ENCODE measurements at regions not wholly inside any gene's neighbourhood (a gene's known extent, or its start where the extent isn't known, plus 50 kb on each side); places are given as distances from the start of the nearest gene placed in this dataset.

DNA sequence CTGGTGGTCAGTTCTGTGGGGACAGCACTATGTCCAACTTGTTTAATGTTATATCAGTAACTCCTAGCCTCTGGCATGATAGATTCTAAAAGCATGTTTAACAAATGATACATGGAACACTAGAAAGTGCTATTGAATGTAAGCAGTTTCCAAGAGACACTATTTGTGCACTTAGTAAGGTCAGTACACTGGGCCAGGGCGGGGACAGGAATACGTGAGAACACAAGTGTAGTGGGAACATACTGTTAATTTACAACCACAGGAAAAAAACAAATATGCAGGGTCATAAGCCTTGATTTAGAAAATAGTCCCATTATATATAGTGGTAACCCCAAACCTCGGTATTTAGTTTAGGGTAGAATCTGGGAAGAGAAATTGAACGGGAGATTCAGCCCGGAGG, 88.9 kb upstream of the SLC38A2 start:
- Histone ChIP-seq H3K9me3 (peaks cover 4% of the 10 kb centered on the region; the same call in 1 of the 2 replicates), H3K9ac (no peak overlapping the region), H4K20me1 (ENCODE audit: insufficient read depth) (no peaks in the 10 kb centered on the region), H3K36me3 (replicated peaks in 1 of 2; ENCODE audit: control insufficient read depth in 1 of 2, insufficient read depth in 2 of 2, low read length in 1 of 2) (no peaks in the 10 kb centered on the region), H3F3A (replicated peaks; ENCODE audit: insufficient read depth) (peaks cover 20% of the 10 kb centered on the region), H3K79me2 (ENCODE audit: insufficient read depth) (no peaks in the 10 kb centered on the region), H3K4me1 (ENCODE audit: control insufficient read depth in 1 of 2, insufficient read depth in 2 of 2, low read depth in 1 of 2, low read length in 1 of 2) (peaks cover 5 to 19% of the 10 kb centered on the region in 2 experiments), H3K27ac (ENCODE audit: low read depth in 2 of 2, low read length in 1 of 2) (peak overlapping the region; percentile 17 to 47; a peak in 2 of 4 replicates), H3K4me2 (no peak overlapping the region), H3K9me2 (no peaks in the 10 kb centered on the region), H3K27me3 (ENCODE audit: insufficient read depth) (no peaks in the 10 kb centered on the region), H3K4me3 (ENCODE audit: low read depth in 2 of 2, low read length in 1 of 2) (no peak overlapping the region), H2AFZ (ENCODE audit: low read depth) (no peak overlapping the region)
- no peak for DNase-seq
- ChIA-PET POLR2A (no interaction called here), CTCF (no interaction called here)
- TF ChIP-seq CHD2 (IDR thresholded peaks at IDR 0.05; ENCODE audit: low read length, partially characterized antibody) = no peak
- no peak for TF ChIP-seq GABPA (IDR thresholded peaks at IDR 0.05; ENCODE audit: low read depth)
- no peak for TF ChIP-seq RXRA (IDR thresholded peaks at IDR 0.05; ENCODE audit: borderline replicate concordance, low read depth)
- TF ChIP-seq, protein P1, sequence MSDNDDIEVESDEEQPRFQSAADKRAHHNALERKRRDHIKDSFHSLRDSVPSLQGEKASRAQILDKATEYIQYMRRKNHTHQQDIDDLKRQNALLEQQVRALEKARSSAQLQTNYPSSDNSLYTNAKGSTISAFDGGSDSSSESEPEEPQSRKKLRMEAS (IDR thresholded peaks at IDR 0.05; ENCODE audit: low read depth) = no peak
- TF ChIP-seq SMC3 (IDR thresholded peaks at IDR 0.05; ENCODE audit: low read depth, low read length) = no peak
- no peak for TF ChIP-seq FOSL2 (IDR thresholded peaks at IDR 0.05; ENCODE audit: borderline replicate concordance, low read depth)
- TF ChIP-seq FOXJ3 (CRISPR knock-in tag; IDR thresholded peaks at IDR 0.05) = no peak
- no peak for TF ChIP-seq YY1 (IDR thresholded peaks at IDR 0.05; ENCODE audit: low read depth)
- 93% methylated on average over 5 of the region's 5 CpGs for WGBS (ENCODE audit: low lambda C conversion rate)

DNA sequence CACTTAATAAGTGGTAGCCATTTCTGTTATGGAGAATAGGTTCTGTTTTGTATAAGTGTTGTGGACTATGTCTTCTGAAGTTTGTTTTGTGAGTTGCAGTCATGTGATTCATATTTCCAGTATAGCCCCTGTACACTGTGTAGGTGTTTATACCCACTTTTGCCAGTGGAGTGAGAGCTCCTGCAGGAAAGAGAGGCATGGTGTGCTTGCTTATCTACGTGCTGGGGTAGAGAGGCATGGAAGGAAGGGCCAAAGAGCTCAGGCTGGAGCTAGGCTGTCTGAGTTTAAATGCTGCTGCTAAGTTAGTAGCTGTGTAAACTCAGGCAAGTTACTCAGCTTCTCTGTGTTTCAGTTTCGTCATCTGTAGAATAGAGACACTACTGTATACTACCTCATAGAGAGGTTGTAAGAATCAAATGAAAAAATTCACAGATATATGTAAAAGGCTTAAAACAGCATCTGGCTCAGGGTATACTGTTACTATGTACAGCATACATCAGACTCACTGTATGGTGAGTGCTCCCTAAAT, 88.2 kb upstream of the SLC38A2 start:
- H3K27me3 ChIP-seq (ENCODE audit: insufficient read depth) = no peaks in the 10 kb centered on the region
- H3K9me3 ChIP-seq = peaks cover 4% of the 10 kb centered on the region; the same call in 1 of the 2 replicates
- H3K79me2 ChIP-seq (ENCODE audit: insufficient read depth) = no peaks in the 10 kb centered on the region
- H3K27ac ChIP-seq (ENCODE audit: low read depth in 2 of 2, low read length in 1 of 2) = no peak overlapping the region
- H3K36me3 ChIP-seq (replicated peaks in 1 of 2; ENCODE audit: control insufficient read depth in 1 of 2, insufficient read depth in 2 of 2, low read length in 1 of 2) = no peaks in the 10 kb centered on the region
- H3K4me3 ChIP-seq (ENCODE audit: low read depth in 2 of 2, low read length in 1 of 2) = no peak overlapping the region
- H3K4me2 ChIP-seq = no peak overlapping the region
- no peaks in the 10 kb centered on the region for H4K20me1 ChIP-seq (ENCODE audit: insufficient read depth)
- H2AFZ ChIP-seq (ENCODE audit: low read depth) = no peak overlapping the region
- no peak overlapping the region for H3K9ac ChIP-seq
- WGBS (ENCODE audit: low lambda C conversion rate) = 97% methylated on average over 2 of the region's 2 CpGs
- POLR2A ChIA-PET = no interaction called here
- DNase-seq = no peak
- H3K9me2 ChIP-seq = no peaks in the 10 kb centered on the region
- CTCF ChIA-PET = interaction anchor here (1.6 kb wide), 1 partner anchor 9 kb away, joined by 5 read pairs; no protein-coding TSS in a partner anchor
- peaks cover 23% of the 10 kb centered on the region for H3F3A ChIP-seq (replicated peaks; ENCODE audit: insufficient read depth)
- peaks cover 5 to 26% of the 10 kb centered on the region in 2 experiments for H3K4me1 ChIP-seq (ENCODE audit: control insufficient read depth in 1 of 2, insufficient read depth in 2 of 2, low read depth in 1 of 2, low read length in 1 of 2)
- no peak for TF ChIP-seq MEF2A (IDR thresholded peaks at IDR 0.05; ENCODE audit: borderline replicate concordance, low read depth)
- TF ChIP-seq, protein P2, sequence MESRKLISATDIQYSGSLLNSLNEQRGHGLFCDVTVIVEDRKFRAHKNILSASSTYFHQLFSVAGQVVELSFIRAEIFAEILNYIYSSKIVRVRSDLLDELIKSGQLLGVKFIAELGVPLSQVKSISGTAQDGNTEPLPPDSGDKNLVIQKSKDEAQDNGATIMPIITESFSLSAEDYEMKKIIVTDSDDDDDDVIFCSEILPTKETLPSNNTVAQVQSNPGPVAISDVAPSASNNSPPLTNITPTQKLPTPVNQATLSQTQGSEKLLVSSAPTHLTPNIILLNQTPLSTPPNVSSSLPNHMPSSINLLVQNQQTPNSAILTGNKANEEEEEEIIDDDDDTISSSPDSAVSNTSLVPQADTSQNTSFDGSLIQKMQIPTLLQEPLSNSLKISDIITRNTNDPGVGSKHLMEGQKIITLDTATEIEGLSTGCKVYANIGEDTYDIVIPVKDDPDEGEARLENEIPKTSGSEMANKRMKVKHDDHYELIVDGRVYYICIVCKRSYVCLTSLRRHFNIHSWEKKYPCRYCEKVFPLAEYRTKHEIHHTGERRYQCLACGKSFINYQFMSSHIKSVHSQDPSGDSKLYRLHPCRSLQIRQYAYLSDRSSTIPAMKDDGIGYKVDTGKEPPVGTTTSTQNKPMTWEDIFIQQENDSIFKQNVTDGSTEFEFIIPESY (IDR thresholded peaks at IDR 0.05; ENCODE audit: borderline replicate concordance, low read depth) = no peak
- no peak for TF ChIP-seq EZH2phosphoT487 (IDR thresholded peaks at IDR 0.05; ENCODE audit: borderline replicate concordance, low read depth)
- no peak for TF ChIP-seq RCOR1 (IDR thresholded peaks at IDR 0.05; ENCODE audit: low read length)
- no peak for TF ChIP-seq TAF1 (IDR thresholded peaks at IDR 0.05; ENCODE audit: borderline replicate concordance, low read depth, low read length)
- TF ChIP-seq FOSL2 (IDR thresholded peaks at IDR 0.05; ENCODE audit: borderline replicate concordance, low read depth) = no peak
- no peak for TF ChIP-seq NRF1 (IDR thresholded peaks at IDR 0.05; ENCODE audit: low read depth, low read length)
- TF ChIP-seq, protein P3, sequence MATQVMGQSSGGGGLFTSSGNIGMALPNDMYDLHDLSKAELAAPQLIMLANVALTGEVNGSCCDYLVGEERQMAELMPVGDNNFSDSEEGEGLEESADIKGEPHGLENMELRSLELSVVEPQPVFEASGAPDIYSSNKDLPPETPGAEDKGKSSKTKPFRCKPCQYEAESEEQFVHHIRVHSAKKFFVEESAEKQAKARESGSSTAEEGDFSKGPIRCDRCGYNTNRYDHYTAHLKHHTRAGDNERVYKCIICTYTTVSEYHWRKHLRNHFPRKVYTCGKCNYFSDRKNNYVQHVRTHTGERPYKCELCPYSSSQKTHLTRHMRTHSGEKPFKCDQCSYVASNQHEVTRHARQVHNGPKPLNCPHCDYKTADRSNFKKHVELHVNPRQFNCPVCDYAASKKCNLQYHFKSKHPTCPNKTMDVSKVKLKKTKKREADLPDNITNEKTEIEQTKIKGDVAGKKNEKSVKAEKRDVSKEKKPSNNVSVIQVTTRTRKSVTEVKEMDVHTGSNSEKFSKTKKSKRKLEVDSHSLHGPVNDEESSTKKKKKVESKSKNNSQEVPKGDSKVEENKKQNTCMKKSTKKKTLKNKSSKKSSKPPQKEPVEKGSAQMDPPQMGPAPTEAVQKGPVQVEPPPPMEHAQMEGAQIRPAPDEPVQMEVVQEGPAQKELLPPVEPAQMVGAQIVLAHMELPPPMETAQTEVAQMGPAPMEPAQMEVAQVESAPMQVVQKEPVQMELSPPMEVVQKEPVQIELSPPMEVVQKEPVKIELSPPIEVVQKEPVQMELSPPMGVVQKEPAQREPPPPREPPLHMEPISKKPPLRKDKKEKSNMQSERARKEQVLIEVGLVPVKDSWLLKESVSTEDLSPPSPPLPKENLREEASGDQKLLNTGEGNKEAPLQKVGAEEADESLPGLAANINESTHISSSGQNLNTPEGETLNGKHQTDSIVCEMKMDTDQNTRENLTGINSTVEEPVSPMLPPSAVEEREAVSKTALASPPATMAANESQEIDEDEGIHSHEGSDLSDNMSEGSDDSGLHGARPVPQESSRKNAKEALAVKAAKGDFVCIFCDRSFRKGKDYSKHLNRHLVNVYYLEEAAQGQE (IDR thresholded peaks at IDR 0.05; ENCODE audit: low read depth, low read length) = no peak
- TF ChIP-seq, protein P4, sequence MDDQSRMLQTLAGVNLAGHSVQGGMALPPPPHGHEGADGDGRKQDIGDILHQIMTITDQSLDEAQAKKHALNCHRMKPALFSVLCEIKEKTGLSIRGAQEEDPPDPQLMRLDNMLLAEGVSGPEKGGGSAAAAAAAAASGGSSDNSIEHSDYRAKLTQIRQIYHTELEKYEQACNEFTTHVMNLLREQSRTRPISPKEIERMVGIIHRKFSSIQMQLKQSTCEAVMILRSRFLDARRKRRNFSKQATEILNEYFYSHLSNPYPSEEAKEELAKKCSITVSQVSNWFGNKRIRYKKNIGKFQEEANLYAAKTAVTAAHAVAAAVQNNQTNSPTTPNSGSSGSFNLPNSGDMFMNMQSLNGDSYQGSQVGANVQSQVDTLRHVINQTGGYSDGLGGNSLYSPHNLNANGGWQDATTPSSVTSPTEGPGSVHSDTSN (IDR thresholded peaks at IDR 0.05) = no peak
- no peak for TF ChIP-seq FOXM1 (IDR thresholded peaks at IDR 0.05; ENCODE audit: low read depth)
- TF ChIP-seq TCF12 (IDR thresholded peaks at IDR 0.05) = no peak
- TF ChIP-seq SMC3 (IDR thresholded peaks at IDR 0.05; ENCODE audit: low read depth, low read length) = no peak
- TF ChIP-seq, protein P5, sequence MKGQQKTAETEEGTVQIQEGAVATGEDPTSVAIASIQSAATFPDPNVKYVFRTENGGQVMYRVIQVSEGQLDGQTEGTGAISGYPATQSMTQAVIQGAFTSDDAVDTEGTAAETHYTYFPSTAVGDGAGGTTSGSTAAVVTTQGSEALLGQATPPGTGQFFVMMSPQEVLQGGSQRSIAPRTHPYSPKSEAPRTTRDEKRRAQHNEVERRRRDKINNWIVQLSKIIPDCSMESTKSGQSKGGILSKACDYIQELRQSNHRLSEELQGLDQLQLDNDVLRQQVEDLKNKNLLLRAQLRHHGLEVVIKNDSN (IDR thresholded peaks at IDR 0.05; ENCODE audit: borderline replicate concordance, low read depth) = no peak
- no peak for TF ChIP-seq RFX5 (IDR thresholded peaks at IDR 0.05; ENCODE audit: low read length)
- no peak for TF ChIP-seq EP300 (IDR thresholded peaks at IDR 0.05; ENCODE audit: borderline replicate concordance in 1 of 2, low read depth in 1 of 2, low read length in 1 of 2)
- TF ChIP-seq FOXJ3 (CRISPR knock-in tag; IDR thresholded peaks at IDR 0.05) = no peak
